B cell (primary cell): ENCODE measurements at regions not wholly inside any gene's neighbourhood (a gene's known extent, or its start where the extent isn't known, plus 50 kb on each side); places are given as distances from the start of the nearest gene placed in this dataset.

ENCODE experiments used
- EZH2 ChIP-seq: IDR thresholded peaks from 2 replicates; pipeline ENCODE4 v1.6.1; 2012; ENCODE audit warnings: borderline replicate concordance, low read depth, mild to moderate bottlenecking, moderate library complexity, low read length; ENCODE audit not compliant: insufficient read depth, poor library complexity, severe bottlenecking
- TF ChIP-seq, protein P1 (sequence below): fragments of 200-600 bp; IDR thresholded peaks from one replicate; pipeline ENCODE4 v1.8.0; 2022; ENCODE audit warnings: antibody characterized with exemption, mild to moderate bottlenecking

DNA sequence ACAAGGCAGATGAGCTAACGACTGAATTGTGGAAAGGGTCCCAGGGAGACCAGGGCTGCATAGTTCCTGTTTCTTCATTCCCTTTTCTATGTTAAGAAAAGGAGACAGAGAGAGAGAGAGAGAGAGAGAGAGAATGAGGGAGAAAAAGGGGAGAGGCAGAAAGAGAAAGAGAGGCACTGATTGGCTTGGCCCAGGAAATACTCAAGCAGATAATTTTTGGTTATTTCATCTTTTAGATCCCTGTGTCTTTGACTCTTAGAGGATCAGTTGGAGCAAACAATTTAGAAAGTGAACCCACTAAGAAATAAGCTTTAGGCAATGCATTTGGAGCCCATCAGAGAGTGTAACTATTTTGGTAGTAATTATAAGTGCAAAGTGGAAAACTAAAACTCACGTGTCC lies 103.4 kb downstream of the CEP44 start:
- TF ChIP-seq, protein P1, sequence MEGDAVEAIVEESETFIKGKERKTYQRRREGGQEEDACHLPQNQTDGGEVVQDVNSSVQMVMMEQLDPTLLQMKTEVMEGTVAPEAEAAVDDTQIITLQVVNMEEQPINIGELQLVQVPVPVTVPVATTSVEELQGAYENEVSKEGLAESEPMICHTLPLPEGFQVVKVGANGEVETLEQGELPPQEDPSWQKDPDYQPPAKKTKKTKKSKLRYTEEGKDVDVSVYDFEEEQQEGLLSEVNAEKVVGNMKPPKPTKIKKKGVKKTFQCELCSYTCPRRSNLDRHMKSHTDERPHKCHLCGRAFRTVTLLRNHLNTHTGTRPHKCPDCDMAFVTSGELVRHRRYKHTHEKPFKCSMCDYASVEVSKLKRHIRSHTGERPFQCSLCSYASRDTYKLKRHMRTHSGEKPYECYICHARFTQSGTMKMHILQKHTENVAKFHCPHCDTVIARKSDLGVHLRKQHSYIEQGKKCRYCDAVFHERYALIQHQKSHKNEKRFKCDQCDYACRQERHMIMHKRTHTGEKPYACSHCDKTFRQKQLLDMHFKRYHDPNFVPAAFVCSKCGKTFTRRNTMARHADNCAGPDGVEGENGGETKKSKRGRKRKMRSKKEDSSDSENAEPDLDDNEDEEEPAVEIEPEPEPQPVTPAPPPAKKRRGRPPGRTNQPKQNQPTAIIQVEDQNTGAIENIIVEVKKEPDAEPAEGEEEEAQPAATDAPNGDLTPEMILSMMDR: no peak
- TF ChIP-seq EZH2: no peak
